GM06990 (cell line): ENCODE measurements at regions not wholly inside any gene's neighbourhood (a gene's known extent, or its start where the extent isn't known, plus 50 kb on each side); places are given as distances from the start of the nearest gene placed in this dataset.

ENCODE experiments used
- DNase-seq: peaks from one replicate; pipeline ENCODE4 v3.0.0-alpha.2; 2011; ENCODE audit not compliant: insufficient read length; ENCODE audit errors: extremely low read depth
- H3K27me3 ChIP-seq: replicated peaks from 2 replicates; pipeline ENCODE4 v1.6.0; 2011; ENCODE audit warnings: low read length; ENCODE audit not compliant: control insufficient read depth, insufficient read depth
- H3K36me3 ChIP-seq: 2 replicates; pipeline ENCODE4 v1.5.1; 2011; ENCODE audit warnings: low read length; ENCODE audit not compliant: control insufficient read depth, insufficient read depth
- H3K4me3 ChIP-seq: replicated peaks from 2 replicates; pipeline ENCODE4 v1.5.1; 2011; ENCODE audit warnings: low read depth, mild to moderate bottlenecking, control low read depth, low read length
- TF ChIP-seq, protein P1 (sequence below): IDR thresholded peaks from 2 replicates; pipeline ENCODE4 v1.5.1; 2011; ENCODE audit warnings: low read length, control low read depth, mild to moderate bottlenecking, inconsistent platforms; ENCODE audit not compliant: insufficient read depth, poor library complexity, severe bottlenecking

DNA sequence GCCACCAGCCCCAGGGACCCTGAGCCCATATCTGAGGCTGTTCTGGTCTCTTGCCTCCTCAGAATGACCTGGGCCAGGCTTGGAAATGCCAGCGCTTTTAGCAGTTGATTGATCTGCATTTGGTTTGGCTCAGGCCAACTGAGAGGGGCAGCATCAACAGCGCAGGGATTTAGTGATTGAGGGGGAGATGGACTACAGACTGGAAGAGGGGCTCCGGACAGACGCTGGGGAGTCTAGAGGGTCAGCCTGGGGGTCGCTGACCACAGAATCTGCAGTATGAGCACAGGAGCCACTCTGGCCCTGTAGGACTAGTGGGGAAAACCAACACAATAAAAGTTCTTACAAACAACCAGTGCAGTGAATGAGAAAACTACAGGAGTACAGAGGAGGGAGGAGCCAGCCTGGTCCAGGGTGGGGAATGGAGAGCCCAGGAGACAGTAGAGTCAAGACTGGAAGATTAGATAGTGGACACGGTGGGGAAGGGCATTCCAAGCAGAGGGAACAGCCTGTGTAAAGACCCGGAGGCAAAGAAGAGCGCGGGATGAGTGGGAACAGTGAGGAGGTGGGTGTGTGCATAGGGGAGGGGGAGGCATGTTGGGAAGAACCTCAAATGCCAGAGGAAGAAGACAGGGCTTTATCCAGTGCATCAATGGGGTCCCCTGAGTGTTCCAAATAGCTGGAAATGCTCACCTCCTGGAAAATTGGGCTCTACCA, 128.9 kb downstream of the MRM1 start:
- DNase-seq = no peak
- Histone ChIP-seq H3K36me3 (no peaks in the 10 kb centered on the region), H3K27me3 (peaks cover 1% of the 10 kb centered on the region), H3K4me3 (no peak overlapping the region)
- TF ChIP-seq, protein P1, sequence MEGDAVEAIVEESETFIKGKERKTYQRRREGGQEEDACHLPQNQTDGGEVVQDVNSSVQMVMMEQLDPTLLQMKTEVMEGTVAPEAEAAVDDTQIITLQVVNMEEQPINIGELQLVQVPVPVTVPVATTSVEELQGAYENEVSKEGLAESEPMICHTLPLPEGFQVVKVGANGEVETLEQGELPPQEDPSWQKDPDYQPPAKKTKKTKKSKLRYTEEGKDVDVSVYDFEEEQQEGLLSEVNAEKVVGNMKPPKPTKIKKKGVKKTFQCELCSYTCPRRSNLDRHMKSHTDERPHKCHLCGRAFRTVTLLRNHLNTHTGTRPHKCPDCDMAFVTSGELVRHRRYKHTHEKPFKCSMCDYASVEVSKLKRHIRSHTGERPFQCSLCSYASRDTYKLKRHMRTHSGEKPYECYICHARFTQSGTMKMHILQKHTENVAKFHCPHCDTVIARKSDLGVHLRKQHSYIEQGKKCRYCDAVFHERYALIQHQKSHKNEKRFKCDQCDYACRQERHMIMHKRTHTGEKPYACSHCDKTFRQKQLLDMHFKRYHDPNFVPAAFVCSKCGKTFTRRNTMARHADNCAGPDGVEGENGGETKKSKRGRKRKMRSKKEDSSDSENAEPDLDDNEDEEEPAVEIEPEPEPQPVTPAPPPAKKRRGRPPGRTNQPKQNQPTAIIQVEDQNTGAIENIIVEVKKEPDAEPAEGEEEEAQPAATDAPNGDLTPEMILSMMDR = no peak

DNA sequence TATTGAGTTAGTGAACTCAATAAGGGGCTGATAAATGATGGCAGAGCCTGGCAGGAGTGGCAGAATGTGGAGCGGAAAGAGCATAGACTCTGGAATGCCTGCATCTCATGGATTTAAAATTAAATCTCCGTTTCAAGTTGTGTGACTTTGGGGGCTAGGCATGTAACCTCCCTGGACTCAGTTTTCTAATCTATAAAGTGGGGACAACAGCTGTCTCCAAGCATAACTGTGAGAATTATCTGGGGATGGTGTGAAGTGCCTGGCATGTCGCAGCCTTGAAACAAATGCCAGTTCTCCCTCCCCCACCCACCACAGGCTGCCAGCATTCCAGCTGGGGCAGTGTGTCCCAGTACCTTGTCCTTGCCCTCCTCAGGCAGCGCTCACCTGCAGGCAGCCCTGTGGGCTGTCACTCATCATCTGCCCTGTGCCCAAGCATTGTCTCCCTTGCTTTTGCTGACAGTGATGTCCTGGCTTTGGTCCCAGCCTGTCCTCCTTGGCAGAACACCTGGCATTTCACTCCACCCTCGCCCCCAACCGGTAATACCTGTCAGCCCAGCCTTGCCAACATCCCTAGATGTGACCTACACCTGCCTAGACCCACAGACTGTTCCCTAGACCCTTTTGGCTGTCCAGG, 129.6 kb downstream of the MRM1 start:
- Histone ChIP-seq H3K27me3 (peaks cover 1% of the 10 kb centered on the region), H3K36me3 (no peaks in the 10 kb centered on the region), H3K4me3 (no peak overlapping the region)
- TF ChIP-seq, protein P1 = no peak
- no peak for DNase-seq

DNA sequence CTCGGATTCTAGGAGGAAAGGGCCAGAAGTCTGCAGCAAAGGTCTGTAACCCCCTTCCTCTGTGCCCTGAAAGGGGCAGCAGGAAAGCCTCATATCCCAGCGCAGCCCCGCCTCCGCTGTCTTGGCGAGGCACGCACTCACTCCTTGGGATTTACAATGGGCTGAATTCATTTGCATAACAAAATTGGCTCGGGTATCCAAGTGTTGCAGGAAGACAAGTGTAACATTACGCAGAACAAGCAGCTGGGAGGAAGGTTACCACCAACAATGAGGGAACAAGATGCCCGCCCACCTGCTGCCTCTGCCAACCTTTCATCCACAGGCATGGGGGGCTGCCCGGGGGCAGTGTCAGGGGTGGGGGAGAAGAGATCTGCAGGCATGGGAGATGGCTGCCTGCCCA, 130.4 kb downstream of the MRM1 start:
- Histone ChIP-seq H3K27me3 (peaks cover 1% of the 10 kb centered on the region), H3K36me3 (no peaks in the 10 kb centered on the region), H3K4me3 (no peak overlapping the region)
- TF ChIP-seq, protein P1 = no peak
- no peak for DNase-seq

DNA sequence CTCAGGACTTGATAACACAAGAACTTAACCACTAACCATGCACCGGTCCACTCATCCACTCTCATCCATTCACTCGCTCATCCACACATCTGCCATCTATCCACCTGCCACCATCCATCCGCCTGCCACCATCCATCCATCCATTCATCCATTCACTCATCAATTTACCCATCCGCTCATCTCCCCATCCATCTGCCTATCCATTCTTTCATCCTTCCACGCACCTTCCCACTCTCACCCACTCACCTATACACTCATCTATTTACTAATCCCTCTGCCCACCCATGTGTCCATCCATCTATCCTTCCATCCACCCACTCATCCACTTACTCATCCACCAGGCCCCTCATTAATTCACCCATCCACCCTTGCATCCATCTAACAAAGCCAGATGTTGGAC, 131.0 kb downstream of the MRM1 start:
- no peak for DNase-seq
- H3K36me3 ChIP-seq = no peaks in the 10 kb centered on the region
- peaks cover 1% of the 10 kb centered on the region for H3K27me3 ChIP-seq
- no peak overlapping the region for H3K4me3 ChIP-seq
- TF ChIP-seq, protein P1 = no peak

DNA sequence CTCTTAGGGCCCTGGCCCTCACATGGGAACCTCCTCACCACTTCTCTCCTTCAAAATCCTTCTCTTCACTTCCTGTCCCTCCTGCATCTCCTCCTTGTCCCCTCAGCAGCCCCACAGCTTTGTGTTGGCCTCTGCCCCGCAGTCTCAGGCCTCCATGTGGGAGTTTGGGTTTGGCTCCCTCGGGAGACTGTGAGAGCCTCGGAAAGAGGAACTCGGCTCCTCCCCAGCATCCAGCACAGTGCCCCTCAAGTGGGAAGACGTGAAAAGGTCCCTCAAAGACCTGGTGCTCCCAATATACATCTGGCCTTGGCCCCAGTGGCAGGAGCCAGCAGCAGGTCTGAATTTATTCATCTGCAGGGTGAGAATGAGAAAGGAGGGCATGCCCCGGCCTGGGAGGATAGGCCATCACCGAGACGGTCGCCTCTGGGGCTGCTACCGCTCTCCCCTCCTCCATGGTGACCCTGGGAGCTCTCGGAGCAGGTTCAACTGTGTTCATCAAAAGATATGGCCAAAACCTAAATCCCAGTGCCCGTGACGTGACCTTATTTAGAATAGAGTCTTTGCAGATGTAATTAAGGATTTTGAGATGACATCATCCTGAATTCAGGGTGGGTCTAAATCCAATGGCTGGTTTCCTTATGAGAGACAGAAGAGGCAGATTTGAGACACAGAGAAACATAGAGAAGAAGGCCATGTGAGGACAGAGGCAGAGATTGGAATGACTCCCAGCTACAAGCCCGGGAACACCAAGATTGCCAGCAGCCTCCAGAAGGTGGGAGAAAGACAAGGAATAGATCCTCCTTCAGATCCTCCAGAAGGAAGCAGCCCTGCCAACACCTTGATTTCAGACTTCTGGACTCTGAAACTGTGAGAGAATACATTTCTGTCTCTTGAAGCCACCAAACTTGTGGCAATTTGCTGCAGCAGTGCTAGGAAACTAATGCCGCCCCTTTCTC, 135.1 kb downstream of the MRM1 start:
- no peak overlapping the region for H3K4me3 ChIP-seq
- H3K36me3 ChIP-seq = no peaks in the 10 kb centered on the region
- no peak for DNase-seq
- TF ChIP-seq, protein P1 = no peak
- H3K27me3 ChIP-seq = no peaks in the 10 kb centered on the region; the same call in none of the 2 replicates
